Stimulated activated naive B cell treated with anti-CD40 and anti-IgM and Interleukin-4, amounts not matched to agents 10 μg/mL and 1 μg/mL and 100 μg/mL, for 72 hours (primary cell): ENCODE measurements at regions not wholly inside any gene's neighbourhood (a gene's known extent, or its start where the extent isn't known, plus 50 kb on each side); places are given as distances from the start of the nearest gene placed in this dataset.
A peak's percentile ranks its signal among the peaks of the same experiment; 100 is the strongest.

ENCODE experiments used
- ATAC-seq, 2 donors: fragments of 150-1000 bp; cut with Tn5 transposase; replicated peaks; 2 replicates each; pipeline ENCODE4 v1.10.0; 2021; ENCODE audit warnings: moderate library complexity in 1 of 2
- DNase-seq: peaks from one replicate; pipeline ENCODE4 v3.0.0; 2021
- H3K27ac Mint-ChIP-seq: one replicate; pipeline ENCODE4 v1.8.0; 2022; ENCODE audit warnings: mild to moderate bottlenecking, mixed read lengths
- H3K27me3 Mint-ChIP-seq, 2 donors: one replicate each; pipeline ENCODE4 v1.8.0; 2022; ENCODE audit warnings: mixed read lengths in 2 of 2
- H3K36me3 Mint-ChIP-seq, 2 donors: one replicate each; pipeline ENCODE4 v1.8.0; 2022; ENCODE audit warnings: mixed read lengths in 2 of 2, mild to moderate bottlenecking in 1 of 2
- H3K4me1 Mint-ChIP-seq, 2 donors: one replicate each; pipeline ENCODE4 v1.8.0; 2022; ENCODE audit warnings: mixed read lengths in 2 of 2, mild to moderate bottlenecking in 1 of 2
- H3K4me3 Mint-ChIP-seq, 2 donors: one replicate each; pipeline ENCODE4 v1.8.0; 2022; ENCODE audit warnings: mild to moderate bottlenecking in 2 of 2, mixed read lengths in 2 of 2, moderate library complexity in 1 of 2
- H3K9me3 Mint-ChIP-seq, 2 donors: one replicate each; pipeline ENCODE4 v1.8.0; 2022; ENCODE audit warnings: mixed read lengths in 2 of 2, mild to moderate bottlenecking in 1 of 2

DNA sequence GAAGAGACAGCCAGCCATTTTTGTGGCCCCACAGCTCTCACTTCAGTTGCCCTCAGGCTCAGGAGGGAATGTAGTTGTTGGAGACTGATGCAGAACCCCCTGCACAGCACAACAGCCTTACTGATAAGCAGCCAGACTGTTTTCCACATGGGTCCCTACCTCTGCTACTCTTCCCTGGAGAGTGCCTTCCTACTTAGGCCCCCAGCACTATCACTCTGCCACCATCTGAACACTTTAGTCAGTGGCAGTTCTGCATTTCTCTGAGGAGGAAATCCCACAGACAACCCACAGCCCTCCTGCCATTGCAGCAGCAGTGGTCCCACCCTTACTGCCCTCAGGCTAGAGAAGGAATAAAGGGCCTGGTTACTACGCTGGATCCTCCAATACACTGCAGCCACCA lies 61.8 kb upstream of the PTPRD start:
- Mint-ChIP-seq H3K36me3 (no peaks in the 10 kb centered on the region), H3K27ac (no peak overlapping the region), H3K4me3 (no peak overlapping the region), H3K4me1 (no peaks in the 10 kb centered on the region), H3K27me3 (no peaks in the 10 kb centered on the region), H3K9me3 (peaks cover 7% of the 10 kb centered on the region in 2 donors)
- peak in 1 of 2 donors; percentile 14 for ATAC-seq
- DNase-seq: no peak

- peaks cover 8 to 15% of the 10 kb centered on the region in 2 donors for H3K9me3 Mint-ChIP-seq
- H3K4me1 Mint-ChIP-seq: no peaks in the 10 kb centered on the region
- H3K27me3 Mint-ChIP-seq: no peaks in the 10 kb centered on the region
Observed at GRCh38 chr9:10678010-10678409, 65.2 kb upstream of the PTPRD start.

GRCh38 chr9:10678790-10679189 lies 66.0 kb upstream of the PTPRD start:
- H3K27me3 Mint-ChIP-seq: no peaks in the 10 kb centered on the region
- no peak overlapping the region for H3K27ac Mint-ChIP-seq
- H3K9me3 Mint-ChIP-seq: peaks cover 6 to 15% of the 10 kb centered on the region in 2 donors
- no peak for DNase-seq
- no peak for ATAC-seq
- H3K4me3 Mint-ChIP-seq: no peak overlapping the region
- no peaks in the 10 kb centered on the region for H3K36me3 Mint-ChIP-seq
- no peaks in the 10 kb centered on the region for H3K4me1 Mint-ChIP-seq

More at GRCh38 chr9:10678010-10678409, 65.2 kb upstream of the PTPRD start:
- Mint-ChIP-seq H3K4me3 (no peak overlapping the region), H3K36me3 (no peaks in the 10 kb centered on the region), H3K27ac (no peak overlapping the region)
- no peak for DNase-seq
- ATAC-seq: no peak

- peaks cover 0 to 1% of the 10 kb centered on the region in 2 donors for H3K9me3 Mint-ChIP-seq
- H3K36me3 Mint-ChIP-seq: no peaks in the 10 kb centered on the region
- no peaks in the 10 kb centered on the region for H3K27me3 Mint-ChIP-seq
- H3K4me1 Mint-ChIP-seq: no peaks in the 10 kb centered on the region
- ATAC-seq: no peak
- no peak overlapping the region for H3K27ac Mint-ChIP-seq
- no peak overlapping the region for H3K4me3 Mint-ChIP-seq
- DNase-seq: no peak
Observed at GRCh38 chr9:10686943-10687342, 74.1 kb upstream of the PTPRD start.

- ATAC-seq (no peak), DNase-seq (no peak)
- H3K4me1 Mint-ChIP-seq: no peaks in the 10 kb centered on the region
- no peak overlapping the region for H3K27ac Mint-ChIP-seq
- no peaks in the 10 kb centered on the region for H3K27me3 Mint-ChIP-seq
- H3K36me3 Mint-ChIP-seq: no peaks in the 10 kb centered on the region
- peaks cover 0 to 1% of the 10 kb centered on the region in 2 donors for H3K9me3 Mint-ChIP-seq
- no peak overlapping the region for H3K4me3 Mint-ChIP-seq
Observed at GRCh38 chr9:10690546-10690945, 77.7 kb upstream of the PTPRD start.

DNA sequence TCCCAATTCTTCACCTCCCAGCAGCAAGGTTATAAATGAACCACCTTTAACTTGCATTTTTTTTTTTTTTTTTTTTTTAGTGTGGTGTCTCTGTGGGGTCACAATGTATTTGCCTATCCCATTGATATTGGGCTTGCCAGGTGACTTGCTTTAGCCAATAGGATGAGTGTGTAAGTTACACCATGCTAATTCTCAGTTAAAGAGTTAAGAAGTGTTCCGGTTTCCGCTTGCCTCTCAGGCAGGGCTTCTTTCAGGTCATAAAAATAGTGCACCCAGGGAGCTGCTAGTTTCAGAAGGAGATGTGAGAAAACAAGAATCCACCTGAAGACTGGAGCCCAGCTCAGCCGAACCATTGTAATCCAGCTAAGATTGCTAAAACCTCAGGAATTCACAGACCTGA lies 84.2 kb upstream of the PTPRD start:
- ATAC-seq: no peak
- Mint-ChIP-seq H3K27me3 (no peaks in the 10 kb centered on the region), H3K4me1 (no peaks in the 10 kb centered on the region), H3K4me3 (no peak overlapping the region), H3K27ac (no peak overlapping the region), H3K36me3 (no peaks in the 10 kb centered on the region), H3K9me3 (peaks cover 0 to 3% of the 10 kb centered on the region in 2 donors)
- no peak for DNase-seq

GRCh38 chr9:10700291-10700690 lies 87.5 kb upstream of the PTPRD start:
- H3K9me3 Mint-ChIP-seq: peaks cover 0 to 7% of the 10 kb centered on the region in 2 donors
- no peaks in the 10 kb centered on the region for H3K36me3 Mint-ChIP-seq
- DNase-seq: no peak
- no peak for ATAC-seq
- H3K4me3 Mint-ChIP-seq: no peak overlapping the region
- H3K27ac Mint-ChIP-seq: no peak overlapping the region
- no peaks in the 10 kb centered on the region for H3K27me3 Mint-ChIP-seq
- H3K4me1 Mint-ChIP-seq: no peaks in the 10 kb centered on the region

DNA sequence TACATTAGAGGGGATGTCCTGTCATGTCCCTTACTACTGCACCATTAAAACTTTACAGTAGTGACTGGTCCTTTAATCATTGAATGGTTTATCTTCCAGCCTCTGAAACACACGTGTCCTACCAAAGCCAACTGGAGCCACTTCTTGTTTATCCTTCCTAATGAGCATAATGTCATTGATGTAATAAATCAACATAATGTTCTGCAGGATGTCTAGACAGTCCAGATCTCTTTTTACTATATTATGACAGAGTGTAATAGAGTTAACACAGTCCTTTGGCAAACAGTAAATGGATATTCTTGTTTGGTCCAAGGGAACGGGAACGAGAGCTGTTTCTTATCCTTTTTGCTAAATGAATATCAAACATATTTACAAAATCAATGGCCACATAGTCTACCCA lies 88.1 kb upstream of the PTPRD start:
- DNase-seq (no peak), ATAC-seq (no peak)
- Mint-ChIP-seq H3K27me3 (no peaks in the 10 kb centered on the region), H3K27ac (no peak overlapping the region), H3K36me3 (no peaks in the 10 kb centered on the region), H3K4me1 (no peaks in the 10 kb centered on the region), H3K9me3 (peaks cover 0 to 7% of the 10 kb centered on the region in 2 donors), H3K4me3 (no peak overlapping the region)

- no peak for ATAC-seq
- H3K9me3 Mint-ChIP-seq: peaks cover 0 to 7% of the 10 kb centered on the region in 2 donors
- no peak overlapping the region for H3K4me3 Mint-ChIP-seq
- no peaks in the 10 kb centered on the region for H3K27me3 Mint-ChIP-seq
- no peak for DNase-seq
- no peak overlapping the region for H3K27ac Mint-ChIP-seq
- H3K36me3 Mint-ChIP-seq: no peaks in the 10 kb centered on the region
- H3K4me1 Mint-ChIP-seq: no peaks in the 10 kb centered on the region
Observed at GRCh38 chr9:10701906-10702305, 89.1 kb upstream of the PTPRD start.

DNA sequence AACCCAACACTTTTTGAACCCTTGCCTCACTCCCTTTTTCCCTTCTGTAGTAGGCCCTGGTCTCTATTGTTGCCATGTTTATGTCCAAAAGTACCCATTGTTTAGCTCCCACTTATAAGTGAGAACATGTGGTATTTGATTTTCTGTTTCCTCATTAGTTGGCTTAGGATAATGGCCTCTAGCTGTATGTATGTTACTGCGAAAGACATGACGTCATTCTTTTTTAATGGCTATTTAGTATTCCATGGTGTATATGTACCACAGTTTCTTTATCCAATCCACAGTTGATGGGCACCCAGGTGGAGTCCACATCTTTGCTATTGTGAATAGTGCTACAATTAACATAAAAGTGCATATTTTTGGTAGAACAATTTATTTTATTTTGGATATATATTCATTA lies 90.3 kb upstream of the PTPRD start:
- no peak for ATAC-seq
- no peak overlapping the region for H3K4me3 Mint-ChIP-seq
- no peaks in the 10 kb centered on the region for H3K36me3 Mint-ChIP-seq
- H3K27me3 Mint-ChIP-seq: no peaks in the 10 kb centered on the region
- peaks cover 0 to 7% of the 10 kb centered on the region in 2 donors for H3K9me3 Mint-ChIP-seq
- no peak for DNase-seq
- H3K27ac Mint-ChIP-seq: no peak overlapping the region
- no peaks in the 10 kb centered on the region for H3K4me1 Mint-ChIP-seq

DNA sequence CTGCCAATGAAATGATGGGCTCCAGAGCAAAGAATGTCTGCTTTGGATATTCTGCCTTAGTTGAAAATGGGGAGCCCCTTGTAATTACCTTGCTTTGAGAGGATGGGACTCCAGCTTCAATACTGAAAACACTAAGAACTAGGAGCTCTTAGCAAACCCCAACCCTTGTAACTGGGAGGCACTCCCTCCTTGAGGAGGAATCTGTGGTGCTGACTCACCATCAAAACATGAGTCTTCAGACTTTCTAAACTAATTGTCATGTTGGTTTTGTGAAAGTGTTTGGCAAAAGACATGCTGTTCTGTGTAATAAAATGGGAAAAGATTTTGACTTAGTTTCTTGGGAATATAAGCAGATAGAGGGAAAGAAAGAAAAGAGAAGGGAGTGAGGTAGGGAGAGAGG lies 91.9 kb upstream of the PTPRD start:
- ATAC-seq (no peak), DNase-seq (no peak)
- Mint-ChIP-seq H3K27me3 (no peaks in the 10 kb centered on the region), H3K4me1 (no peaks in the 10 kb centered on the region), H3K4me3 (no peak overlapping the region), H3K9me3 (peaks cover 0 to 8% of the 10 kb centered on the region in 2 donors), H3K27ac (no peak overlapping the region), H3K36me3 (no peaks in the 10 kb centered on the region)

DNA sequence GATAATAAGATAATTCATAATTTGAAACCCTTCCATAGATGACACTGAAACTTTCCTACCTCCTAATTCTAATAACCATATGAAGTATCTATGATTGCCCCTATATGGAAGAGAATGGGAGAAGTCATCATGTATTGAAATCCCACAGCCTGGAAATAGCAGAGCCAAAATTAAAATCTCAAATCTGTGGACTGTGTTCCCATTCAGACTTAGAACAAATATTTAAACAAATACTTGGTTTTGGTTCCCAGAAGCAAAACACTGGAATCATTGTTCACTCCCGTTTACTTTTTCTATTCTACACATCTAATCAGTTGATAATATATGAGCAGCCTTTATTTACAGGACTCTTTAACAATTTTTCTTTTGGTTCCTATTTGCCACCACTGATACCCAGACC lies 92.6 kb upstream of the PTPRD start:
- Mint-ChIP-seq H3K36me3 (no peaks in the 10 kb centered on the region), H3K27ac (no peak overlapping the region), H3K9me3 (peaks cover 0 to 8% of the 10 kb centered on the region in 2 donors), H3K27me3 (no peaks in the 10 kb centered on the region), H3K4me1 (no peaks in the 10 kb centered on the region), H3K4me3 (no peak overlapping the region)
- DNase-seq (no peak), ATAC-seq (no peak)

GRCh38 chr9:10706788-10707187 lies 94.0 kb upstream of the PTPRD start:
- no peaks in the 10 kb centered on the region for H3K36me3 Mint-ChIP-seq
- H3K27me3 Mint-ChIP-seq: no peaks in the 10 kb centered on the region
- no peaks in the 10 kb centered on the region for H3K4me1 Mint-ChIP-seq
- no peak for DNase-seq
- H3K4me3 Mint-ChIP-seq: no peak overlapping the region
- ATAC-seq: no peak
- no peak overlapping the region for H3K27ac Mint-ChIP-seq
- H3K9me3 Mint-ChIP-seq: peaks cover 0 to 5% of the 10 kb centered on the region in 2 donors

- DNase-seq: no peak
- Mint-ChIP-seq H3K27me3 (no peaks in the 10 kb centered on the region), H3K9me3 (peaks cover 0 to 2% of the 10 kb centered on the region in 2 donors), H3K4me1 (no peaks in the 10 kb centered on the region), H3K4me3 (no peak overlapping the region), H3K27ac (no peak overlapping the region), H3K36me3 (no peaks in the 10 kb centered on the region)
- no peak for ATAC-seq
Observed at GRCh38 chr9:10721301-10721700, 108.5 kb upstream of the PTPRD start.

GRCh38 chr9:10729213-10729612 lies 116.4 kb upstream of the PTPRD start:
- ATAC-seq: no peak
- no peaks in the 10 kb centered on the region for H3K4me1 Mint-ChIP-seq

DNA sequence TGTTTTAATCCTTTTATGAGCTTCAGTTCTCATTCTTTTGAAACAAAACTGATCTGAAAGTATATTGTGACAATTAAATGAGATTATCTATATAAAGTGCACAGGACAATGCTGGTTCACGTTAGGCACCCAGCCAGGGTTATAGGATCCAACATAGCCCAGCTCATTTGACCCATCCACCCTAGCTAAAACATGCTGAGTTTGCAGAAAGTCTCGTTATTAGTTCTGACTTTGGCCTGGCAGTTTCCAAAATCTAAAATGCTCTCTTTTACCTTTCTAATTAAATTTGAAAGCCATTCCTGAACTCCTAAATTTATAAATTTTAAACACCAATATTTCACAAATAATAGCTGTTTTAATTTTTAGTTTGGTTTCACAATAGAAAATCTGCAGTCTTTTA lies 131.9 kb upstream of the PTPRD start:
- Mint-ChIP-seq H3K9me3 (peaks cover 5 to 9% of the 10 kb centered on the region in 2 donors), H3K27ac (no peak overlapping the region), H3K36me3 (no peaks in the 10 kb centered on the region), H3K4me3 (no peak overlapping the region), H3K4me1 (no peaks in the 10 kb centered on the region), H3K27me3 (no peaks in the 10 kb centered on the region)
- DNase-seq: no peak
- ATAC-seq: no peak

More at GRCh38 chr9:10729213-10729612, 116.4 kb upstream of the PTPRD start:
- Mint-ChIP-seq H3K27me3 (no peaks in the 10 kb centered on the region), H3K9me3 (no peaks in the 10 kb centered on the region), H3K4me3 (no peak overlapping the region), H3K36me3 (no peaks in the 10 kb centered on the region), H3K27ac (no peak overlapping the region)
- DNase-seq: no peak
